GM18909 (cell line): ENCODE measurements at regions not wholly inside any gene's neighbourhood (a gene's known extent, or its start where the extent isn't known, plus 50 kb on each side); places are given as distances from the start of the nearest gene placed in this dataset.

Source experiments
- ATAC-seq: cut with Tn5 transposase; IDR thresholded peaks from one replicate; pipeline ENCODE4 v1.9.1; 2021; ENCODE audit warnings: mild to moderate bottlenecking; ENCODE audit not compliant: unreplicated experiment, poor library complexity

GRCh38 chr1:106995970-106996369 is 60.5 kb upstream of the PRMT6 start:
- ATAC-seq: peak; percentile 97

- ATAC-seq: no peak
Observed at GRCh38 chr1:106998431-106999002, 58.0 kb upstream of the PRMT6 start.

GRCh38 chr1:107000902-107001301 is 55.6 kb upstream of the PRMT6 start:
- no peak for ATAC-seq

GRCh38 chr1:107003972-107004371 is 52.5 kb upstream of the PRMT6 start:
- ATAC-seq: no peak

- ATAC-seq: no peak
Observed at GRCh38 chr1:107004421-107004820, 52.1 kb upstream of the PRMT6 start.
